Neural cell (in vitro differentiated cells): ENCODE measurements at regions not wholly inside any gene's neighbourhood (a gene's known extent, or its start where the extent isn't known, plus 50 kb on each side); places are given as distances from the start of the nearest gene placed in this dataset.

Source experiments
- H2AFZ ChIP-seq: fragments of 200-600, 300-800 bp; sonication (generic), shearing (Covaris generic); 2 replicates; pipeline ENCODE4 v1.6.0; 2014; ENCODE audit warnings: low read depth, mild to moderate bottlenecking, antibody characterized with exemption, low read length, moderate library complexity
- H3F3A ChIP-seq: fragments of 200-600 bp; shearing (Covaris generic); 2 replicates; pipeline ENCODE4 v1.6.1; 2016; ENCODE audit warnings: mild to moderate bottlenecking, moderate library complexity, mixed read lengths, antibody characterized with exemption, low read length; ENCODE audit not compliant: insufficient read depth, poor library complexity, severe bottlenecking
- H3K27ac ChIP-seq: fragments of 200-600, 300-800 bp; sonication (generic), shearing (Covaris generic); 2 replicates; pipeline ENCODE4 v1.5.1; 2014; ENCODE audit warnings: mild to moderate bottlenecking, low read length, moderate library complexity
- H3K27me3 ChIP-seq: fragments of 300-800, 200-600 bp; sonication (generic), shearing (Covaris generic); 2 replicates; pipeline ENCODE4 v1.6.0; 2014; ENCODE audit warnings: mild to moderate bottlenecking, low read depth, low read length, moderate library complexity; ENCODE audit not compliant: insufficient read depth
- H3K36me3 ChIP-seq: fragments of 300-800, 200-600 bp; sonication (generic), shearing (Covaris generic); 2 replicates; pipeline ENCODE4 v1.5.1; 2014; ENCODE audit warnings: mild to moderate bottlenecking, antibody characterized with exemption, low read length, moderate library complexity; ENCODE audit not compliant: insufficient read depth
- H3K4me2 ChIP-seq: fragments of 300-800, 200-600 bp; sonication (generic), shearing (Covaris generic); 2 replicates; pipeline ENCODE4 v1.6.0; 2014; ENCODE audit warnings: mild to moderate bottlenecking, low read length
- H3K4me3 ChIP-seq: fragments of 300-800, 200-600 bp; sonication (generic), shearing (Covaris generic); 2 replicates; pipeline ENCODE4 v1.5.1; 2014; ENCODE audit warnings: mild to moderate bottlenecking, low read length, moderate library complexity
- H3K79me2 ChIP-seq: fragments of 200-600 bp; shearing (Covaris generic); replicated peaks from 2 replicates; pipeline ENCODE4 v1.6.0; 2014; ENCODE audit warnings: mild to moderate bottlenecking, low read length, moderate library complexity; ENCODE audit not compliant: insufficient read depth
- H3K9ac ChIP-seq: fragments of 300-800, 200-600 bp; sonication (generic), shearing (Covaris generic); 2 replicates; pipeline ENCODE4 v1.6.1; 2016; ENCODE audit warnings: mild to moderate bottlenecking, low read length, mixed read lengths
- H3K9me2 ChIP-seq: fragments of 200-600 bp; shearing (Covaris generic); 2 replicates; pipeline ENCODE4 v1.6.1; 2016; ENCODE audit warnings: mild to moderate bottlenecking, low read length, mixed read lengths; ENCODE audit not compliant: insufficient read depth
- H3K9me3 ChIP-seq: fragments of 200-600, 300-800 bp; sonication (generic), shearing (Covaris generic); 2 replicates; pipeline ENCODE4 v1.6.1; 2016; ENCODE audit warnings: mild to moderate bottlenecking, mixed run types, low read length, moderate library complexity, mixed read lengths
- H4K20me1 ChIP-seq: fragments of 200-600 bp; shearing (Covaris generic); 2 replicates; pipeline ENCODE4 v1.6.1; 2016; ENCODE audit warnings: mild to moderate bottlenecking, mixed run types; ENCODE audit not compliant: insufficient read depth
- EP300 ChIP-seq: fragments of 450-650 bp; conservative IDR thresholded peaks from 2 replicates; pipeline ENCODE4 v1.6.1; 2014; ENCODE audit warnings: antibody characterized with exemption, mild to moderate bottlenecking, moderate library complexity; ENCODE audit not compliant: poor library complexity, severe bottlenecking
- EZH2 ChIP-seq: fragments of 200-600, 300-800 bp; shearing (Covaris generic), sonication (generic); IDR thresholded peaks from 2 replicates; pipeline ENCODE4 v1.6.1; 2014; ENCODE audit warnings: antibody characterized with exemption, low read length, borderline replicate concordance, mild to moderate bottlenecking; ENCODE audit not compliant: insufficient read depth, poor library complexity, severe bottlenecking
- MXI1 ChIP-seq: fragments of 450-650 bp; conservative IDR thresholded peaks from 2 replicates; pipeline ENCODE4 v1.6.1; 2014; ENCODE audit warnings: antibody characterized with exemption, mild to moderate bottlenecking; ENCODE audit not compliant: poor library complexity, severe bottlenecking
- POLR2AphosphoS5 ChIP-seq: IDR thresholded peaks from 2 replicates; pipeline ENCODE4 v1.6.1; 2012
- RAD21 ChIP-seq: fragments of 450-650 bp; conservative IDR thresholded peaks from 2 replicates; pipeline ENCODE4 v1.6.1; 2014; ENCODE audit warnings: antibody characterized with exemption, mild to moderate bottlenecking, moderate library complexity
- REST ChIP-seq: IDR thresholded peaks from 2 replicates; pipeline ENCODE4 v1.6.1; 2012; ENCODE audit warnings: borderline replicate concordance
- SMC3 ChIP-seq: fragments of 450-650 bp; conservative IDR thresholded peaks from 2 replicates; pipeline ENCODE4 v1.6.1; 2014; ENCODE audit warnings: antibody characterized with exemption, mild to moderate bottlenecking, moderate library complexity; ENCODE audit not compliant: poor library complexity
- TAF1 ChIP-seq: IDR thresholded peaks from 2 replicates; pipeline ENCODE4 v1.6.1; 2012; ENCODE audit warnings: low read depth
- TF ChIP-seq, protein P1 (sequence below): fragments of 450-650 bp; IDR thresholded peaks from 2 replicates; pipeline ENCODE4 v1.5.1; 2014; ENCODE audit warnings: antibody characterized with exemption, mild to moderate bottlenecking, moderate library complexity; ENCODE audit not compliant: poor library complexity, severe bottlenecking

DNA sequence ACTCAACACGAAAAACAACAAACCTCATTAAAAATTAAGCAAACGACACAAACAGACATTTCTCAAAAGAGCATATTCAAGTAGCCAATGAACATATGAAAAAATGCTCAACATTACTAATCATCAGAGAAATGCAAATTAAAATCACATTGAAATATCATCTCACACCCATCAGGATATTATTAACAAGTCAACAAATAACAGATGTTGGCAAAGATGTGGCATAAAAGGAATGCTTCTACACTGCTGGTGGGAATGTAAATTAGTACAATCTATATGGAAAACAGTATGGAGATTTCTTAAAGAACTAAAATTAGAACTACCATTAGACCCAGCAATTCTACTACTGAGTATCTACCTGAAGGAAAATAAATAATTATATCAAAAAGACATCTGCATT is 182.2 kb downstream of the KITLG start:
- Histone ChIP-seq H4K20me1 (no peaks in the 10 kb centered on the region), H2AFZ (no peak overlapping the region)

DNA sequence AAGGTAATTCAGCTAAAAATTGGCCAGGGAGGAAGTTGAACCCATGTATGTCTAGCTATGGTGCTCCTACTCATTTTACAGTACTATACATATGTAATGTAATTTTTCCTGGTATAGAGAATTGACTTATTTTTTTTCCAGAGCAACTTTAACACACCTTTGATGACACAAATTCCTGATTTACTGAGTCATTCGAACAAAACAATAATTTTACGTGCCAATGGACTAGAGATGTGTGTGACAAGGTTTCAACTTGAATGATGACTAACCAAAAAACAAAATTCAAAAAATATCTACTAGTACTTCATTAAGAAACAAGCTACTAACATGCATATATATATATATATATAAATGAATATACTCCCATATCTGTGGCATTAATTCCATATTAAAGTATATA is 180.5 kb downstream of the KITLG start:
- Histone ChIP-seq H3K9me2 (no peaks in the 10 kb centered on the region), H3K27me3 (no peaks in the 10 kb centered on the region), H3K4me3 (no peak overlapping the region), H3F3A (no peaks in the 10 kb centered on the region), H3K9ac (no peak overlapping the region), H3K79me2 (no peaks in the 10 kb centered on the region), H4K20me1 (no peaks in the 10 kb centered on the region), H3K36me3 (no peaks in the 10 kb centered on the region), H2AFZ (no peak overlapping the region), H3K9me3 (no peaks in the 10 kb centered on the region), H3K27ac (no peak overlapping the region), H3K4me2 (no peak overlapping the region)
- TF ChIP-seq SMC3, result no peak
- TF ChIP-seq TAF1, result no peak
- TF ChIP-seq POLR2AphosphoS5, result no peak
- TF ChIP-seq MXI1, result no peak
- TF ChIP-seq RAD21, result no peak
- no peak for TF ChIP-seq EP300
- TF ChIP-seq, protein P1, sequence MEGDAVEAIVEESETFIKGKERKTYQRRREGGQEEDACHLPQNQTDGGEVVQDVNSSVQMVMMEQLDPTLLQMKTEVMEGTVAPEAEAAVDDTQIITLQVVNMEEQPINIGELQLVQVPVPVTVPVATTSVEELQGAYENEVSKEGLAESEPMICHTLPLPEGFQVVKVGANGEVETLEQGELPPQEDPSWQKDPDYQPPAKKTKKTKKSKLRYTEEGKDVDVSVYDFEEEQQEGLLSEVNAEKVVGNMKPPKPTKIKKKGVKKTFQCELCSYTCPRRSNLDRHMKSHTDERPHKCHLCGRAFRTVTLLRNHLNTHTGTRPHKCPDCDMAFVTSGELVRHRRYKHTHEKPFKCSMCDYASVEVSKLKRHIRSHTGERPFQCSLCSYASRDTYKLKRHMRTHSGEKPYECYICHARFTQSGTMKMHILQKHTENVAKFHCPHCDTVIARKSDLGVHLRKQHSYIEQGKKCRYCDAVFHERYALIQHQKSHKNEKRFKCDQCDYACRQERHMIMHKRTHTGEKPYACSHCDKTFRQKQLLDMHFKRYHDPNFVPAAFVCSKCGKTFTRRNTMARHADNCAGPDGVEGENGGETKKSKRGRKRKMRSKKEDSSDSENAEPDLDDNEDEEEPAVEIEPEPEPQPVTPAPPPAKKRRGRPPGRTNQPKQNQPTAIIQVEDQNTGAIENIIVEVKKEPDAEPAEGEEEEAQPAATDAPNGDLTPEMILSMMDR, result no peak
- TF ChIP-seq REST, result no peak
- no peak for TF ChIP-seq EZH2

More for the DNA sequence above, 182.2 kb downstream of the KITLG start:
- Histone ChIP-seq H3K9me2 (no peaks in the 10 kb centered on the region), H3K27me3 (no peaks in the 10 kb centered on the region), H3F3A (no peaks in the 10 kb centered on the region), H3K4me3 (no peak overlapping the region), H3K27ac (no peak overlapping the region), H3K79me2 (no peaks in the 10 kb centered on the region), H3K36me3 (no peaks in the 10 kb centered on the region), H3K4me2 (no peak overlapping the region), H3K9me3 (no peaks in the 10 kb centered on the region), H3K9ac (no peak overlapping the region)
- no peak for TF ChIP-seq MXI1

- no peak for TF ChIP-seq SMC3
- Histone ChIP-seq H3K9me3 (no peaks in the 10 kb centered on the region), H3K79me2 (no peaks in the 10 kb centered on the region)
These were observed 180.0 kb downstream of the KITLG start for GRCh38 chr12:88400302-88400701.

More at GRCh38 chr12:88400302-88400701, 180.0 kb downstream of the KITLG start:
- no peaks in the 10 kb centered on the region for H3K27me3 ChIP-seq
- H3K36me3 ChIP-seq, result no peaks in the 10 kb centered on the region
- H4K20me1 ChIP-seq, result no peaks in the 10 kb centered on the region
- no peaks in the 10 kb centered on the region for H3K9me2 ChIP-seq
- H3K9ac ChIP-seq, result no peak overlapping the region
- no peaks in the 10 kb centered on the region for H3F3A ChIP-seq
- no peak overlapping the region for H3K4me2 ChIP-seq
- H3K27ac ChIP-seq, result no peak overlapping the region
- no peak overlapping the region for H3K4me3 ChIP-seq
- H2AFZ ChIP-seq, result no peak overlapping the region
